OCI-LY7 (cell line): ENCODE measurements at regions not wholly inside any gene's neighbourhood (a gene's known extent, or its start where the extent isn't known, plus 50 kb on each side); places are given as distances from the start of the nearest gene placed in this dataset.

Experiments used
- BruUV-seq: library from RNA; stranded (reverse); fragments of 400-500 nt; replicated peaks from 2 replicates; lab custom pipeline; 2021; lab: Mats Ljungman, UMichigan
- CTCF ChIA-PET: fragments of 300-600 bp; sonication (Branson Sonifier 250); formaldehyde crosslinking; loops from one replicate; lab custom pipeline; 2022; ENCODE audit warnings: antibody characterized with exemption; ENCODE audit not compliant: unreplicated experiment; lab: Charles Lee
- POLR2A ChIA-PET: fragments of 300-600 bp; sonication (Branson Sonifier 250); formaldehyde crosslinking; loops from one replicate; lab custom pipeline; 2022; ENCODE audit warnings: antibody characterized with exemption; lab: Charles Lee
- DNase-seq: peaks from one replicate; pipeline ENCODE4 v3.0.0-alpha.2; 2015; ENCODE audit warnings: low spot score
- H2AFZ ChIP-seq: fragments of 200-600 bp; sonication (generic), shearing (Covaris generic); 2 replicates; pipeline ENCODE4 v1.6.1; 2014; ENCODE audit warnings: mild to moderate bottlenecking, antibody characterized with exemption, low read length, moderate library complexity
- H3K27ac ChIP-seq: fragments of 200-600 bp; sonication (generic); 2 replicates; pipeline ENCODE4 v1.5.1; 2014; ENCODE audit warnings: mixed run types, low read depth, mild to moderate bottlenecking, moderate library complexity, low read length, inconsistent platforms; ENCODE audit not compliant: poor library complexity, severe bottlenecking
- H3K36me3 ChIP-seq: fragments of 200-600 bp; sonication (generic); 2 replicates; pipeline ENCODE4 v1.6.1; 2014; ENCODE audit warnings: mild to moderate bottlenecking, antibody characterized with exemption, low read length, moderate library complexity, mixed read lengths; ENCODE audit not compliant: insufficient read depth
- H3K4me1 ChIP-seq: fragments of 200-600 bp; sonication (generic); 2 replicates; pipeline ENCODE4 v1.5.1; 2014; ENCODE audit warnings: mild to moderate bottlenecking, low read length; ENCODE audit not compliant: insufficient read depth, poor library complexity, severe bottlenecking
- H3K4me2 ChIP-seq: fragments of 200-600 bp; sonication (generic); 2 replicates; pipeline ENCODE4 v1.6.1; 2014; ENCODE audit warnings: mild to moderate bottlenecking, low read length
- H3K4me3 ChIP-seq: fragments of 200-600 bp; sonication (generic); 2 replicates; pipeline ENCODE4 v1.5.1; 2014; ENCODE audit warnings: mild to moderate bottlenecking, low read depth, low read length; ENCODE audit not compliant: poor library complexity, severe bottlenecking
- H3K79me2 ChIP-seq: fragments of 200-600 bp; sonication (generic); 2 replicates; pipeline ENCODE4 v1.6.1; 2016; ENCODE audit warnings: low read depth, mild to moderate bottlenecking, low read length, moderate library complexity, mixed read lengths; ENCODE audit not compliant: insufficient read depth
- H3K9me2 ChIP-seq: fragments of 200-600 bp; sonication (generic); 2 replicates; pipeline ENCODE4 v1.6.1; 2016; ENCODE audit warnings: mild to moderate bottlenecking, low read length, mixed read lengths; ENCODE audit not compliant: insufficient read depth
- H3K9me3 ChIP-seq: fragments of 200-600 bp; sonication (generic); 2 replicates; pipeline ENCODE4 v1.6.1; 2014; ENCODE audit warnings: mild to moderate bottlenecking, mixed run types, low read length, mixed read lengths
- H4K20me1 ChIP-seq: fragments of 200-600 bp; sonication (generic); 2 replicates; pipeline ENCODE4 v1.6.1; 2014; ENCODE audit warnings: mild to moderate bottlenecking, antibody characterized with exemption, low read length, moderate library complexity, mixed read lengths; ENCODE audit not compliant: insufficient read depth
- EZH2phosphoT487 ChIP-seq: fragments of 200-600 bp; sonication (generic); IDR thresholded peaks from 2 replicates; pipeline ENCODE4 v1.6.1; 2018; ENCODE audit warnings: low read depth, borderline replicate concordance, mild to moderate bottlenecking, mixed run types, antibody characterized with exemption, low read length, moderate library complexity, mixed read lengths
- intact Hi-C: fragments of 100-400 bp; cut with micrococcal nuclease; formaldehyde crosslinking; loops from one replicate; pipeline ENCODE4 v1.10.0; 2022; ENCODE audit not compliant: unreplicated experiment
- TF ChIP-seq, protein P1 (sequence below): fragments of 200-600 bp; sonication (generic); conservative IDR thresholded peaks from 2 replicates; pipeline ENCODE4 v1.5.1; 2014; ENCODE audit warnings: mild to moderate bottlenecking, antibody characterized with exemption, low read length, moderate library complexity, mixed read lengths

- H3K36me3 ChIP-seq: no peaks in the 10 kb centered on the region
- H4K20me1 ChIP-seq: no peaks in the 10 kb centered on the region
- no peak overlapping the region for H3K4me3 ChIP-seq
- H3K27ac ChIP-seq: no peak overlapping the region
- H3K4me1 ChIP-seq: no peaks in the 10 kb centered on the region
- H3K4me2 ChIP-seq: no peak overlapping the region
- intact Hi-C loops: no loop called here
- ChIA-PET POLR2A (no interaction called here), CTCF (interaction anchor here (0.5 kb wide), 1 partner anchor 158 kb away, joined by 3 read pairs; no protein-coding TSS in a partner anchor)
- DNase-seq: no peak
- no TSS peak for BruUV-seq
- H3K9me3 ChIP-seq: no peaks in the 10 kb centered on the region
- no peaks in the 10 kb centered on the region for H3K9me2 ChIP-seq
- no peak overlapping the region for H2AFZ ChIP-seq
- H3K79me2 ChIP-seq: no peaks in the 10 kb centered on the region
- TF ChIP-seq, protein P1, sequence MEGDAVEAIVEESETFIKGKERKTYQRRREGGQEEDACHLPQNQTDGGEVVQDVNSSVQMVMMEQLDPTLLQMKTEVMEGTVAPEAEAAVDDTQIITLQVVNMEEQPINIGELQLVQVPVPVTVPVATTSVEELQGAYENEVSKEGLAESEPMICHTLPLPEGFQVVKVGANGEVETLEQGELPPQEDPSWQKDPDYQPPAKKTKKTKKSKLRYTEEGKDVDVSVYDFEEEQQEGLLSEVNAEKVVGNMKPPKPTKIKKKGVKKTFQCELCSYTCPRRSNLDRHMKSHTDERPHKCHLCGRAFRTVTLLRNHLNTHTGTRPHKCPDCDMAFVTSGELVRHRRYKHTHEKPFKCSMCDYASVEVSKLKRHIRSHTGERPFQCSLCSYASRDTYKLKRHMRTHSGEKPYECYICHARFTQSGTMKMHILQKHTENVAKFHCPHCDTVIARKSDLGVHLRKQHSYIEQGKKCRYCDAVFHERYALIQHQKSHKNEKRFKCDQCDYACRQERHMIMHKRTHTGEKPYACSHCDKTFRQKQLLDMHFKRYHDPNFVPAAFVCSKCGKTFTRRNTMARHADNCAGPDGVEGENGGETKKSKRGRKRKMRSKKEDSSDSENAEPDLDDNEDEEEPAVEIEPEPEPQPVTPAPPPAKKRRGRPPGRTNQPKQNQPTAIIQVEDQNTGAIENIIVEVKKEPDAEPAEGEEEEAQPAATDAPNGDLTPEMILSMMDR: no peak
- TF ChIP-seq EZH2phosphoT487: no peak
Measured at GRCh38 chr7:155167706-155168365, 97.7 kb downstream of the HTR5A start.

- ChIA-PET POLR2A (interaction anchor here (0.5 kb wide), 1 partner anchor 152 kb away, joined by 3 read pairs; no protein-coding TSS in a partner anchor), CTCF (no interaction called here)
Measured at GRCh38 chr7:155168597-155169480, 98.7 kb downstream of the HTR5A start.

More at GRCh38 chr7:155168597-155169480, 98.7 kb downstream of the HTR5A start:
- no peaks in the 10 kb centered on the region for H4K20me1 ChIP-seq
- BruUV-seq: no TSS peak
- no peak overlapping the region for H2AFZ ChIP-seq
- H3K9me3 ChIP-seq: no peaks in the 10 kb centered on the region
- no peak overlapping the region for H3K27ac ChIP-seq
- DNase-seq: no peak
- H3K4me2 ChIP-seq: no peak overlapping the region
- TF ChIP-seq EZH2phosphoT487: no peak
- TF ChIP-seq, protein P1: no peak
- no peak overlapping the region for H3K4me3 ChIP-seq
- intact Hi-C loops: no loop called here
- no peaks in the 10 kb centered on the region for H3K9me2 ChIP-seq
- no peaks in the 10 kb centered on the region for H3K4me1 ChIP-seq
- no peaks in the 10 kb centered on the region for H3K79me2 ChIP-seq
- H3K36me3 ChIP-seq: no peaks in the 10 kb centered on the region
